Spleen (tissue), 7 donors: ENCODE measurements at regions not wholly inside any gene's neighbourhood (a gene's known extent, or its start where the extent isn't known, plus 50 kb on each side); places are given as distances from the start of the nearest gene placed in this dataset.
"Not testable (repeated sequence)": the region's sequence is repeated elsewhere in the genome, so short reads cannot be mapped to it uniquely, and the experiment has no call there.

Experiments
- CTCF ChIP-seq, 11 experiments: fragments of 200-600 bp in 7 of 11; fragments of 450-650 bp in 4 of 11; sonication (generic) in 4 of 11; IDR thresholded peaks in 8 of 11; conservative IDR thresholded peaks in 3 of 11; 1 replicate in 7 of 11; 2 replicates in 4 of 11; pipeline versions ENCODE4 v1.4.0 to v1.8.0; 2016 to 2021; ENCODE audit warnings: antibody characterized with exemption in 11 of 11, inconsistent platforms in 4 of 11, mild to moderate bottlenecking in 1 of 11
- POLR2A ChIP-seq, 3 donors: fragments of 450-650 bp; IDR thresholded peaks; one replicate each; pipeline ENCODE4 v1.5.1; 2017; ENCODE audit warnings: antibody characterized with exemption in 3 of 3, mild to moderate bottlenecking in 1 of 3
- donor health status: DM: no; HTN: no; CAD: no; lungs with moderate emphysema.
- donor health status: DM: no; HTN: no; CAD: no.
- donor health status: DM: no; HTN: no; CAD: no.

GRCh38 chr16:88151129-88151499 lies 199.9 kb downstream of the BANP start:
- not testable (repeated sequence) for TF ChIP-seq CTCF (IDR thresholded peaks at IDR 0.05 in 8 of 11, conservative IDR thresholded peaks at IDR 0.05 in 3 of 11); POLR2A (IDR thresholded peaks at IDR 0.05)
